Glutamatergic neuron (in vitro differentiated cells): ENCODE measurements at regions not wholly inside any gene's neighbourhood (a gene's known extent, or its start where the extent isn't known, plus 50 kb on each side); places are given as distances from the start of the nearest gene placed in this dataset.

Source experiments
- DNase-seq: peaks from one replicate; pipeline ENCODE4 v3.0.0; 2022
- H3K27ac Mint-ChIP-seq: one replicate; pipeline ENCODE4 v1.8.0; 2020; ENCODE audit warnings: mild to moderate bottlenecking, mixed read lengths, inconsistent platforms; ENCODE audit not compliant: unreplicated experiment
- H3K27me3 Mint-ChIP-seq: one replicate; pipeline ENCODE4 v1.8.0; 2020; ENCODE audit warnings: mild to moderate bottlenecking, moderate library complexity, mixed read lengths, inconsistent platforms; ENCODE audit not compliant: unreplicated experiment
- H3K36me3 Mint-ChIP-seq: one replicate; pipeline ENCODE4 v1.8.0; 2020; ENCODE audit warnings: mild to moderate bottlenecking, mixed read lengths, inconsistent platforms; ENCODE audit not compliant: unreplicated experiment
- H3K4me1 Mint-ChIP-seq: one replicate; pipeline ENCODE4 v1.8.0; 2020; ENCODE audit warnings: mild to moderate bottlenecking, low read depth, mixed read lengths, inconsistent platforms; ENCODE audit not compliant: unreplicated experiment
- H3K4me3 Mint-ChIP-seq: one replicate; pipeline ENCODE4 v1.8.0; 2020; ENCODE audit warnings: mild to moderate bottlenecking, mixed read lengths, inconsistent platforms; ENCODE audit not compliant: unreplicated experiment
- H3K9me3 Mint-ChIP-seq: one replicate; pipeline ENCODE4 v1.8.0; 2020; ENCODE audit warnings: mild to moderate bottlenecking, moderate library complexity, mixed read lengths, inconsistent platforms; ENCODE audit not compliant: unreplicated experiment
- TF ChIP-seq, protein P1 (sequence below): fragments of 200-600 bp; sonication (generic); IDR thresholded peaks from one replicate; pipeline ENCODE4 v1.5.0; 2021; ENCODE audit not compliant: partially characterized antibody, unreplicated experiment

DNA sequence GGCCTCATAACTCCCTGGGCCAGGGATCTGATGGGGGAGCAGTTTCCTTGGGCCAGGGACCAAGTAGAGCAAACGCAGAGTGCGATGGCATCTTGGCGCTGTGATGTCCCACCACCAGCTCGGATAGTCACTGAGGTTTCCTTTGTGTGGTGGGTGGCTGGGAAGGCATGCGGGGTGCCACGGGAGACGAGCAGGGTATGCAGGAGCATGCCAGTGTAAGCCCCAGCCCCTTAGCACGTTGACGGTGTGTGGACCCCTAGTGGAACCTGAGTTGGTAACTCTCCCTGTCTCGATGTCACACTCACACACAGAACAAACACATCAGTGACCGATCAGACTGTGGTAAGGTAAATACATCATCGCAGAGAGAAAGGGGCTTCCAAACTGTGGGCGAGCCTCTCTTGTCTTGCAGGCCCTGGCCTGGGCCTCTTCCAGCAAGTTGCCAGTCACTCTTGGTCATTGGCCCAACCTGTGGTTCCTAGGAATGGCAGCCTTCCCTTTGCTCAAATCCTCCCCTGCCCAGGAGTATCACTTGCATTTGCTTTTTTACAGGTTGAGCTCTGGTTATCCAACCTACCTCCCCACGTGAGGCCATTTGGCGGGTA, 231.6 kb upstream of the GPR26 start:
- peaks cover 2% of the 10 kb centered on the region for H3K4me1 Mint-ChIP-seq
- TF ChIP-seq, protein P1, sequence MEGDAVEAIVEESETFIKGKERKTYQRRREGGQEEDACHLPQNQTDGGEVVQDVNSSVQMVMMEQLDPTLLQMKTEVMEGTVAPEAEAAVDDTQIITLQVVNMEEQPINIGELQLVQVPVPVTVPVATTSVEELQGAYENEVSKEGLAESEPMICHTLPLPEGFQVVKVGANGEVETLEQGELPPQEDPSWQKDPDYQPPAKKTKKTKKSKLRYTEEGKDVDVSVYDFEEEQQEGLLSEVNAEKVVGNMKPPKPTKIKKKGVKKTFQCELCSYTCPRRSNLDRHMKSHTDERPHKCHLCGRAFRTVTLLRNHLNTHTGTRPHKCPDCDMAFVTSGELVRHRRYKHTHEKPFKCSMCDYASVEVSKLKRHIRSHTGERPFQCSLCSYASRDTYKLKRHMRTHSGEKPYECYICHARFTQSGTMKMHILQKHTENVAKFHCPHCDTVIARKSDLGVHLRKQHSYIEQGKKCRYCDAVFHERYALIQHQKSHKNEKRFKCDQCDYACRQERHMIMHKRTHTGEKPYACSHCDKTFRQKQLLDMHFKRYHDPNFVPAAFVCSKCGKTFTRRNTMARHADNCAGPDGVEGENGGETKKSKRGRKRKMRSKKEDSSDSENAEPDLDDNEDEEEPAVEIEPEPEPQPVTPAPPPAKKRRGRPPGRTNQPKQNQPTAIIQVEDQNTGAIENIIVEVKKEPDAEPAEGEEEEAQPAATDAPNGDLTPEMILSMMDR, result no peak
- H3K36me3 Mint-ChIP-seq, result no peaks in the 10 kb centered on the region
- DNase-seq, result no peak
- H3K27me3 Mint-ChIP-seq, result no peaks in the 10 kb centered on the region
- no peak overlapping the region for H3K4me3 Mint-ChIP-seq
- no peak overlapping the region for H3K27ac Mint-ChIP-seq
- H3K9me3 Mint-ChIP-seq, result no peaks in the 10 kb centered on the region

DNA sequence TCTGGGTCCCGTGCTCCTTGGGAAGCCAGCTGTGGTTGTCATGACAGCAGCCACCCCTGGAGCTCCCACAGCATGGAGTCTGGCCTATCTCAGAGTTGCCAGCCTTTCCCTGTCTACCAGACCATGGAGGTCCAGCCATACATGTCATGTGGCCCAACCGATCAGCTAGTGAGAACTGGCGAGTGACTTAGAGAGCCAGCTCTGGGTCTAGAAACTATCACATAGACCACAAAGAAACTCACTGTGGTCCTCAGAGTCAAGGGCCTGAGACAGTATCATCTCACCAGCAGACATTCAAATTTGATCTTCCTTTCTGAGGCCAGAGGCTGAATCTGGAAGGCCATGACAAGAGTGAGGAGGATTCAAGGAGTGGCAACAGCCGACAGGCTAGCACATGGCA, 223.3 kb upstream of the GPR26 start:
- H3K4me1 Mint-ChIP-seq, result peaks cover 2% of the 10 kb centered on the region

DNA sequence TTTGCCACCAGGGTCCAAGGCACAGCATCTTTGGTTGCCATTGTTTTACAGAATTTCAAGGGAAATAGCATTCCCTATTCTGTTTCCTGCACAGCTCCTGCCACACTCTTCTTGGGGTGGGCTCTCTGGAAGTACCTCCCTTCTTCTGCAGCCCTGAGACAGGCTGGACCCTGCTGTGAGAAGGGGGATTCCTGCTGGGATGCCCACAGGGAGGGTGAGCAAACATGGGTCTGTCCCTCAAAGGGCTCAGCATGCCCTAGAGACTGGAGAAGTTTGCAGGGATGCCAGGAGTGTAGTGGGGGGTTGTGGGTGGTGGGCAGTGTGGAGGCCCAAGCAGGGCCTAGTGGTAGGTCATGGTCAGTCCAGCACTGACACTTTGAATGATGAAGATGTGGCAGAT, 222.2 kb upstream of the GPR26 start:
- Mint-ChIP-seq H3K4me1 (peaks cover 2% of the 10 kb centered on the region), H3K9me3 (no peaks in the 10 kb centered on the region), H3K4me3 (no peak overlapping the region), H3K36me3 (no peaks in the 10 kb centered on the region), H3K27ac (no peak overlapping the region), H3K27me3 (peaks cover 12% of the 10 kb centered on the region)
- TF ChIP-seq, protein P1, result no peak
- DNase-seq, result no peak

More for the DNA sequence above, 223.3 kb upstream of the GPR26 start:
- Mint-ChIP-seq H3K36me3 (no peaks in the 10 kb centered on the region), H3K27me3 (peaks cover 12% of the 10 kb centered on the region), H3K27ac (no peak overlapping the region), H3K9me3 (no peaks in the 10 kb centered on the region), H3K4me3 (no peak overlapping the region)
- no peak for DNase-seq
- TF ChIP-seq, protein P1, result no peak

GRCh38 chr10:123445261-123445775, 220.8 kb upstream of the GPR26 start:
- Mint-ChIP-seq H3K4me1 (peaks cover 2% of the 10 kb centered on the region), H3K27me3 (peaks cover 13% of the 10 kb centered on the region), H3K9me3 (no peaks in the 10 kb centered on the region), H3K4me3 (no peak overlapping the region), H3K27ac (no peak overlapping the region), H3K36me3 (peaks cover 4% of the 10 kb centered on the region)
- no peak for DNase-seq
- TF ChIP-seq, protein P1, result no peak

DNA sequence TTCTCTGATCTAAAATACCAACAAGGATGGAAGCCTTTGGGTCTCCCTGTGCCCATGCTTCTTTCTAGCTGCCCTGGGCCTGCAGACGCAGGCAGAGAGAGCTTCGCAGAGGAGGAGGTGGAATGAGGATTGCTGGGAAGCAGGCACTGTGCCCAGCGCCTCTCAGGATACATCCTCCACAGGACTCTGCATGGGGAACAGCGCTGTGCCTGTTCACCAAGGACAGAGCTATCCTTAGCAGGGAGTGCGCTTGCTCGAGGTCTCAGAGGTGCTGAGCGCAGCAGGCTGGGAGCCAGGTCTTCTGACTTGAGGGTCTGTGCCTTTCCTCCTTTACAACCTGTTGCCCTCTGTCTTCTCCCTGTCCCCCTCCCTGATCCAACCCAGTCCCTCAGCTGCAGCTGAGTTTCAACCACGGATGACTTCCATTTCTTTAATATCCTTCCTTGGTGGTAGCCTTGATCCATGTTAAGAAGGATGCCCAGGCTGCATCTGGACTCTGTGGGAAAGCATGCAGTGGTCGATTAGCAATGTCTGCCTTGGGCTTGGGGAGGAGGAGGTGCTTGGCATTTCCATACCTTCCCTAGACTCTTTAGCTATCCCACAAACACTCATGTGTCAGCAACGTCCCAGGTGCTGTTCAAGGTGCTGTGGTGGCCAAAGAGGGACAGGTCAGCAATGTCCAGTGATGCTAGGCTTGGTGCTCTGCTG, 219.6 kb upstream of the GPR26 start:
- no peak for DNase-seq
- H3K27ac Mint-ChIP-seq, result no peak overlapping the region
- H3K4me1 Mint-ChIP-seq, result no peaks in the 10 kb centered on the region
- H3K4me3 Mint-ChIP-seq, result no peak overlapping the region
- H3K27me3 Mint-ChIP-seq, result peaks cover 13% of the 10 kb centered on the region
- TF ChIP-seq, protein P1, result no peak
- H3K36me3 Mint-ChIP-seq, result peaks cover 4% of the 10 kb centered on the region
- no peaks in the 10 kb centered on the region for H3K9me3 Mint-ChIP-seq
